Spleen (tissue), 3 donors: ENCODE measurements at regions not wholly inside any gene's neighbourhood (a gene's known extent, or its start where the extent isn't known, plus 50 kb on each side); places are given as distances from the start of the nearest gene placed in this dataset.

ENCODE experiments used
- POLR2A ChIP-seq, 3 donors: fragments of 450-650 bp; IDR thresholded peaks; one replicate each; pipeline ENCODE4 v1.5.1; 2017; ENCODE audit warnings: antibody characterized with exemption in 3 of 3, mild to moderate bottlenecking in 1 of 3
- POLR2AphosphoS5 ChIP-seq, 3 donors: sonication (generic); formaldehyde crosslinking; IDR thresholded peaks; one replicate each; pipeline ENCODE4 v1.5.1; 2017; ENCODE audit warnings: antibody characterized with exemption in 3 of 3

- no peak for TF ChIP-seq POLR2AphosphoS5 (IDR thresholded peaks at IDR 0.05)
- no peak for TF ChIP-seq POLR2A (IDR thresholded peaks at IDR 0.05)
Measured at GRCh38 chr6:18712595-18712994, 325.4 kb downstream of the RNF144B start.
